ENCODE measurements at regions not wholly inside any gene's neighbourhood (a gene's known extent, or its start where the extent isn't known, plus 50 kb on each side); places are given as distances from the start of the nearest gene placed in this dataset.

DNA sequence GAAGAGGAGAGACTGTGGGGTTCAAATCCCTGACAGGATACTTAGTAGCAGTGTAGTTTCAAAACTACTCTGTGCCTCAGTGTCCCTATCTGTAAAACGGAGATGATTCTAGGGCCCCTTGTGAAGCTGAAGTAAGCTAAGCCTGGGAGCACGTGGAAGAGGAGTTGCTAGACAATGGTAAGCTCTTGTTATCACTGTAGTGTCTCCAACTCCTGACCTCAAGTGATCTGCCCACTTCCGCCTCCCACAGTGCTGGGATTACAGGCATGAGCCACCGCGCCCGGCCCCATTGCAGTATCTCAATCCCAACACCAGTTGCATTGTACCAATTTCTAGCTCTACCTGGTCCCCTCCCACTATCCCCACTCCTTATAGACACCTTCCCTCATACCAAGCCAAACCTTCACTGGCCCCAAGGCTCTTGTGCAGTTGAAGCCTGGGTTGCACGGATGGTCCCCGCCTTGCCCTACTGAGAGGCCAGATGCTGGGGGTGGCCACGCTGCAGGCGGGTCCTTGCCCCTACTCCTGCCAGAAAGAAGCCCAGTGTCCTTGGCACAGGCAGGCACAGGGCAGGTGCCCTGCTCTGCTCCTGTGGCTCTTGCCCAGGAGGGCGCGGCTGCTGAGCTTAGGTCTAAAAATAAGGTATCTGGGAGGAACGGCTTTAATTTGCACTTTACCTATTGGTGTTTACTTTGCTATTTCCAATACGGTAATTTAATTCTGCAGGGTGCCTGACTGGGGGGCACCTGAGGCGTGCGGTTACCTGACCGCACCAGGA is 118.1 kb downstream of the VEGFA start:
- TF ChIP-seq, protein P1, sequence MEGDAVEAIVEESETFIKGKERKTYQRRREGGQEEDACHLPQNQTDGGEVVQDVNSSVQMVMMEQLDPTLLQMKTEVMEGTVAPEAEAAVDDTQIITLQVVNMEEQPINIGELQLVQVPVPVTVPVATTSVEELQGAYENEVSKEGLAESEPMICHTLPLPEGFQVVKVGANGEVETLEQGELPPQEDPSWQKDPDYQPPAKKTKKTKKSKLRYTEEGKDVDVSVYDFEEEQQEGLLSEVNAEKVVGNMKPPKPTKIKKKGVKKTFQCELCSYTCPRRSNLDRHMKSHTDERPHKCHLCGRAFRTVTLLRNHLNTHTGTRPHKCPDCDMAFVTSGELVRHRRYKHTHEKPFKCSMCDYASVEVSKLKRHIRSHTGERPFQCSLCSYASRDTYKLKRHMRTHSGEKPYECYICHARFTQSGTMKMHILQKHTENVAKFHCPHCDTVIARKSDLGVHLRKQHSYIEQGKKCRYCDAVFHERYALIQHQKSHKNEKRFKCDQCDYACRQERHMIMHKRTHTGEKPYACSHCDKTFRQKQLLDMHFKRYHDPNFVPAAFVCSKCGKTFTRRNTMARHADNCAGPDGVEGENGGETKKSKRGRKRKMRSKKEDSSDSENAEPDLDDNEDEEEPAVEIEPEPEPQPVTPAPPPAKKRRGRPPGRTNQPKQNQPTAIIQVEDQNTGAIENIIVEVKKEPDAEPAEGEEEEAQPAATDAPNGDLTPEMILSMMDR (IDR thresholded peaks at IDR 0.05): no peak

GRCh38 chr6:43887340-43887858 is 117.4 kb downstream of the VEGFA start:
- TF ChIP-seq, protein P1 (IDR thresholded peaks at IDR 0.05): no peak

DNA sequence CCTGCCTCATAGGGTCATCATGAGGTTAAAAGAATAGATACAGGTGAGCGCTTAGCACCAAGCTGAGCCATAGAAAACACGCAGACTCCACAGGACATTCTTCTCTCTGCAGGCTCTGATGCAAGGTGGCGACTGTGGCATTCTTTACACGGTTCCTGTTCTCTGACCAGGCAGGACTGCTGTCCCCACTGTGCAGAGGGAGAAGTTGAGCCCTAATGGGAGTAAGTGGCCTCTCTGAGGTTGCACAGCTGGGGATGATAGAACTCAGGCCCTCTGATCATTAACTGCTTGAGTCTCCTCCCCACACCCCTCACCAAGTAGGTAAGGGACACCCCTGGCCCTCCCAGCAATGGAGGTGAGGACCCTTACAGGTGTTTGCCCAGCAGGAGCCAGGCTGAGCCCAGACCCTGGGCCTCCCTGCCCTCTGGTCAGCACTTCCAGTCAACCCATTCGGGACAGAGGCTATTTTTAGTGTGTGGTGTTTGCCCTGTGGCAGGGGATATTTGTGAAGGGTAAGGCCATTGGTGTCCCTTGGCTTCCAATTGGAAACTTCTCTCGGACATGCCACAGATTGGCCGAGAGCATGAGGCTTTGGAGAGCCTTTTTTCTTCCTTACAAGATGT is 116.8 kb downstream of the VEGFA start:
- TF ChIP-seq, protein P1 (IDR thresholded peaks at IDR 0.05): no peak

DNA sequence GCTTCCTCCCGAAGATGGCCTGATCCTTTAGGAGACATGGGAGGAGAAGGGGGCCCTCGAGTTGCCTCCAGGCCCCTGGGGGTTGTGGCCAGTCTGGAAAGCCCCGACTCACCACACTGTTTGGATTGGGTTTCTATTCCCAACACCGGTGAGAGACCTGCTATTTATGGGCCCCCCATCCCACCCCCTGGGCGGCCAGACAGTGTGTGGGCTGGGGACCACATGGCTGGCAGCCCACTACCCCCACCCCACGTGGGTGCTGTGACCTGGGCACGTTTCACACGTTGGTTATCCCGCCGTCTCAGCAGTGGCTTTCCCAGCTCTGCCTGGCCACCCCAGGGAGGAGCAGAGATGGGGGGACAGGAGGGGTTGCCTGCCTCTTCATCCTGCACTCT is 116.1 kb downstream of the VEGFA start:
- TF ChIP-seq, protein P1 (IDR thresholded peaks at IDR 0.05): no peak

- TF ChIP-seq, protein P1 (IDR thresholded peaks at IDR 0.05): no peak
These were observed 115.5 kb downstream of the VEGFA start for GRCh38 chr6:43885399-43886066.

GRCh38 chr6:43884652-43885022 is 114.6 kb downstream of the VEGFA start:
- TF ChIP-seq, protein P1 (IDR thresholded peaks at IDR 0.05): no peak

GRCh38 chr6:43883847-43884651 is 114.0 kb downstream of the VEGFA start:
- TF ChIP-seq, protein P1 (IDR thresholded peaks at IDR 0.05): no peak

Measured in LNCAP (cell line).